GM18861 (cell line): ENCODE measurements at regions not wholly inside any gene's neighbourhood (a gene's known extent, or its start where the extent isn't known, plus 50 kb on each side); places are given as distances from the start of the nearest gene placed in this dataset.
"Not testable (repeated sequence)": the region's sequence is repeated elsewhere in the genome, so short reads cannot be mapped to it uniquely, and the experiment has no call there.

Experiments
- ATAC-seq: cut with Tn5 transposase; IDR thresholded peaks from one replicate; pipeline ENCODE4 v1.9.1; 2021; ENCODE audit not compliant: unreplicated experiment

- no peak for ATAC-seq
Observed at GRCh38 chr16:7278636-7279035, 54.0 kb upstream of the RBFOX1 start.

- no peak for ATAC-seq
Observed at GRCh38 chr16:7272567-7273158, 60.0 kb upstream of the RBFOX1 start.

GRCh38 chr16:7271486-7271885, 61.2 kb upstream of the RBFOX1 start:
- no peak for ATAC-seq

- ATAC-seq: no peak
Observed at GRCh38 chr16:7270823-7271222, 61.8 kb upstream of the RBFOX1 start.

- ATAC-seq: no peak
Observed at GRCh38 chr16:7270006-7270405, 62.6 kb upstream of the RBFOX1 start.

- ATAC-seq: no peak
Observed at GRCh38 chr16:7268182-7268581, 64.5 kb upstream of the RBFOX1 start.

- no peak for ATAC-seq
Observed at GRCh38 chr16:7257016-7257415, 75.6 kb upstream of the RBFOX1 start.

GRCh38 chr16:7246578-7246977, 86.1 kb upstream of the RBFOX1 start:
- ATAC-seq: no peak

GRCh38 chr16:7239547-7239946, 93.1 kb upstream of the RBFOX1 start:
- no peak for ATAC-seq

GRCh38 chr16:7236824-7237410, 95.7 kb upstream of the RBFOX1 start:
- ATAC-seq: no peak

- ATAC-seq: no peak
Observed at GRCh38 chr16:7233975-7234374, 98.7 kb upstream of the RBFOX1 start.

GRCh38 chr16:7231762-7232161, 100.9 kb upstream of the RBFOX1 start:
- ATAC-seq: no peak

- not testable (repeated sequence) for ATAC-seq
Observed at GRCh38 chr16:7229433-7230218, 103.0 kb upstream of the RBFOX1 start.

GRCh38 chr16:7227229-7227721, 105.4 kb upstream of the RBFOX1 start:
- no peak for ATAC-seq

GRCh38 chr16:7221157-7221556, 111.5 kb upstream of the RBFOX1 start:
- ATAC-seq: no peak

- ATAC-seq: no peak
Observed at GRCh38 chr16:7218936-7219335, 113.7 kb upstream of the RBFOX1 start.

GRCh38 chr16:7217797-7218196, 114.8 kb upstream of the RBFOX1 start:
- ATAC-seq: no peak

GRCh38 chr16:7216719-7217118, 115.9 kb upstream of the RBFOX1 start:
- no peak for ATAC-seq

GRCh38 chr16:7211781-7212180, 120.9 kb upstream of the RBFOX1 start:
- ATAC-seq: no peak

GRCh38 chr16:7209598-7209997, 123.0 kb upstream of the RBFOX1 start:
- no peak for ATAC-seq

GRCh38 chr16:7206469-7206868, 126.2 kb upstream of the RBFOX1 start:
- no peak for ATAC-seq

GRCh38 chr16:7200320-7200719, 132.3 kb upstream of the RBFOX1 start:
- ATAC-seq: no peak
